ENCODE measurements at regions not wholly inside any gene's neighbourhood (a gene's known extent, or its start where the extent isn't known, plus 50 kb on each side); places are given as distances from the start of the nearest gene placed in this dataset.

DNA sequence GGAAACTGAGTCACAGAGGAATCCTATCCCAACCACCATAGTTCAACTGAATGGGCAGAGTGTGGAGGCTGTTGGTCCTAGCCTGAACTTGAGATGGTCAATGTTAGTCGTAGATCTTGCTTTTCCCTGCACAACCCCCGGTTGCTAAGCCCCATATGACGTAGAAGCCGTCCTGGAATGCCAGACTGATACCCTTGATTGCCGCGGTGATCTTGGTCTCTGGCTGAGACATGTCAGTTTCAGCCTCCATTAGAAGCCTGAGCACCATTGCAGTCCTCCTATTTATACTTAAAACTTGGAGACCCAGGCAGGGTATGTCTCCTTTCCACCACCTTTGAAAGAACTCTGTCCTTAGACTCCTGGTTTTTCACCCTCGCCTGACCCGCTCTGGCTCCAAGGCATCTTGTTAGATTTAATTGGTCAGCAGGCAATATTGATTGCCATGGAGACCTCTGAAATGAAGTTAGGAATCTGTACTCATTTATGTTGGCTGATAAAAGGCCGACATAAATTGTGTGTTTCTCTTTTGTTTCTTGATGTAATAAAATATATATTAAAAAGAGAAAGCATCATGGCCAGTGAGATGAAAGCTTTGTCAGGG, 53.4 kb downstream of the RPLP1 start:
- TF ChIP-seq CTCF (IDR thresholded peaks at IDR 0.05) = no peak
- TF ChIP-seq ZFX (IDR thresholded peaks at IDR 0.05; ENCODE audit: borderline replicate concordance) = no peak
- H3K27ac ChIP-seq = no peak overlapping the region

DNA sequence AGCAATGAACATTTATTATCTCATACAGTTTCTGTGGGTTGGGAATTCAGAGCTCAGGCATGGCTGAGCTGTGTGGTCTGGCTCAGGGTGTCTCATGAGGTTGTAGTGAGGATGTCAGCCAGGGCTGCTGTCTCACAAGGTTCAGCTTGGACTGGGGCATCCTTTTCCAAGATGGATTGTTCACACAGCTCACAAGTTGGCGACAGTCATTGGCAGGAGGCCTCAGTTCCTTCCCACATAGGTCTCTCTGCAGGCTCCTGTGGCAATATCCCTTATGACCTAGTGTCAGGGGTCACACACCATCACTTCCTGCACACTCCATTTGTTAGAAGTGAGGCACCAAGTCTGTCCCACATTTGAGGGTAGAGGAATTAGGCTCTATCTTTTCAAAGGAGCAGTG, 56.0 kb downstream of the RPLP1 start:
- TF ChIP-seq CTCF (IDR thresholded peaks at IDR 0.05) (no peak), ZFX (IDR thresholded peaks at IDR 0.05; ENCODE audit: borderline replicate concordance) (no peak)
- H3K27ac ChIP-seq = no peak overlapping the region

- TF ChIP-seq CTCF (IDR thresholded peaks at IDR 0.05) (no peak), ZFX (IDR thresholded peaks at IDR 0.05; ENCODE audit: borderline replicate concordance) (no peak)
- H3K27ac ChIP-seq = no peak overlapping the region
These were observed 56.5 kb downstream of the RPLP1 start for GRCh38 chr15:69509131-69509530.

DNA sequence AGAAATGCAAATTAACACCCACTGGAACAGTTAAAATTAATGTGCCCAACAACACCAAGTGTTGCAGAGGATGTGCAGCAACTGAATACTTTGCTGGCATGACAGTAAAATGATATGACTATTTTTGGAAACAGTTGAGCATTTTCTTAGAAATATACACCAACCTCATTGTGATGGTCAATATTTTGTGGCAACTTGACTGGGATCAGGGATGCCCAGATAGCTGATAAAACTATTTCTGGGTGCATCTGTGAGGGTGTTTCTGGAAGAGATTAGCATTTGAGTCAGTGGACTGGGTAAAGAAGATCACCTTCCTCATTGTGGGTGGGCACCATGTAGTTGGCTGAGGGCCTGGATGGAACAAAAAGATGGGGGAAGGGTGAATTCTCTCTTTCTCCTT, 57.9 kb downstream of the RPLP1 start:
- H3K27ac ChIP-seq = no peak overlapping the region
- TF ChIP-seq CTCF (IDR thresholded peaks at IDR 0.05) (no peak), ZFX (IDR thresholded peaks at IDR 0.05; ENCODE audit: borderline replicate concordance) (no peak)

- TF ChIP-seq ZFX (IDR thresholded peaks at IDR 0.05; ENCODE audit: borderline replicate concordance) = no peak
- TF ChIP-seq CTCF (IDR thresholded peaks at IDR 0.05) = no peak
- no peak overlapping the region for H3K27ac ChIP-seq
These were observed 58.4 kb downstream of the RPLP1 start for GRCh38 chr15:69511015-69511414.

- TF ChIP-seq ZFX (IDR thresholded peaks at IDR 0.05; ENCODE audit: borderline replicate concordance) (no peak), CTCF (IDR thresholded peaks at IDR 0.05) (no peak)
- H3K27ac ChIP-seq = no peak overlapping the region
These were observed 59.2 kb downstream of the RPLP1 start for GRCh38 chr15:69511716-69512340.

GRCh38 chr15:69513450-69513960, 60.9 kb downstream of the RPLP1 start:
- TF ChIP-seq ZFX (IDR thresholded peaks at IDR 0.05; ENCODE audit: borderline replicate concordance) (no peak), CTCF (IDR thresholded peaks at IDR 0.05) (no peak)

More at GRCh38 chr15:69513450-69513960, 60.9 kb downstream of the RPLP1 start:
- no peak overlapping the region for H3K27ac ChIP-seq

Data from 22Rv1 (cell line).